HG03135 (cell line): ENCODE measurements at regions not wholly inside any gene's neighbourhood (a gene's known extent, or its start where the extent isn't known, plus 50 kb on each side); places are given as distances from the start of the nearest gene placed in this dataset.
A peak's percentile ranks its signal among the peaks of the same experiment; 100 is the strongest.

Experiments used
- ATAC-seq: cut with Tn5 transposase; IDR thresholded peaks from one replicate; pipeline ENCODE4 v1.9.1; 2021; ENCODE audit warnings: mild to moderate bottlenecking, moderate library complexity; ENCODE audit not compliant: unreplicated experiment

DNA sequence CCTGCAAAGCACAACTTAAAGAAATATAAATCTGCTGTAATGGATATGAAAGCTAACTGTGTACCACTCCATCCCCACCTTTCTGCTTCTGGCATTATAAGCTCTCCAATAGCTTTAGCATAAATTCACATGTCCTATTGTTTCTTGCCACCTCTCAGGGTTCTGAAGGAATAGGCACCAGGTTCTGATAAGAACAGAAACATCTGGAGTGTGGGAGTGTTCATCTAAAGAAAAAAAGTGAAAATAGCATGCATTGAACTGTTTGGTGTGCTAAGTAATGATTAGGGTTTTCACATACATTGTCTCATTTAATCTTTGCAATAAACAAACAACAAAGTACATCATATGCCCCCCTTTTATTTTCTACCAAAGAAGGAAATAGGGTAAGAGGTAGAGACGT, 72.3 kb downstream of the FAM76B start:
- ATAC-seq: no peak

DNA sequence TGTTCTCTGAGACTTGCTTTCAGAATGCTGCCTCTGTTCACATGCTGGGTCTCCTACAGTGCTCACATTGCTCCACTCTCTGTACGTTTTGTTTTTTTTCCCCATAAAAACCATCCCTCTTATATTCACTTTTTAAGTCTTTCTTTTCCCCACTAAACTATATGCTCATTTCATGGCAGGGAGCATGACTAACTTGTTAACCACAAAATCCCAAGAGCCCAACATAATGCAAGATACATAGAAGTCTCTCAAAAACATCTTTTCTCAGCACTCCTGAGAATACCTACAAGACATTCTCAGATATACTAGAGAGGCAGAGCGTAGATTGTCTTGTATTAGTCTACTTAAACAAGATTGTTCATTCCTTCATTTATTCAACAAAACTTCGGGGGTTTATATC, 73.3 kb downstream of the FAM76B start:
- ATAC-seq: no peak

DNA sequence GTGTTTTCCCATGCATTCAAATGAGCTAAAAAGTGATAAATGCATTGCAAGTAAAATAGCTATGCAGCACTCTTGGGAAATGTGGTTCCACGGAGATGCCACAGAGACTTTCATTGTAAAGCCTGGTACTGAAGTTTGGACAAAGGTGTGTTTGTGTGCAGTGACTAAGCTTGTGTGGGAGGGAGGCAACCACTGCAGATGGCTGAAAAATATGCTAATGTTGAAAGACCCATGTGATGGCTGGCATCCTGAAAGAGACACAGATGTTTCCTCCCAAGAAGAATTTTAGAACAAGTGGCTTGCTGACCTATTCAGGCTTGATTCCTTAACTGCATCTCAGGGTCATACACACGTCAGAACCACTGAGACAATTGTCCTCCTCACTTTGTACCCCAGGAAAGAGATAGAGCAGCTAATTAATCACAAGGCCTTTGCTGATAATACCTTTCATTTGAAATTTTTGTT, 73.8 kb downstream of the FAM76B start:
- peak; percentile 65 for ATAC-seq

DNA sequence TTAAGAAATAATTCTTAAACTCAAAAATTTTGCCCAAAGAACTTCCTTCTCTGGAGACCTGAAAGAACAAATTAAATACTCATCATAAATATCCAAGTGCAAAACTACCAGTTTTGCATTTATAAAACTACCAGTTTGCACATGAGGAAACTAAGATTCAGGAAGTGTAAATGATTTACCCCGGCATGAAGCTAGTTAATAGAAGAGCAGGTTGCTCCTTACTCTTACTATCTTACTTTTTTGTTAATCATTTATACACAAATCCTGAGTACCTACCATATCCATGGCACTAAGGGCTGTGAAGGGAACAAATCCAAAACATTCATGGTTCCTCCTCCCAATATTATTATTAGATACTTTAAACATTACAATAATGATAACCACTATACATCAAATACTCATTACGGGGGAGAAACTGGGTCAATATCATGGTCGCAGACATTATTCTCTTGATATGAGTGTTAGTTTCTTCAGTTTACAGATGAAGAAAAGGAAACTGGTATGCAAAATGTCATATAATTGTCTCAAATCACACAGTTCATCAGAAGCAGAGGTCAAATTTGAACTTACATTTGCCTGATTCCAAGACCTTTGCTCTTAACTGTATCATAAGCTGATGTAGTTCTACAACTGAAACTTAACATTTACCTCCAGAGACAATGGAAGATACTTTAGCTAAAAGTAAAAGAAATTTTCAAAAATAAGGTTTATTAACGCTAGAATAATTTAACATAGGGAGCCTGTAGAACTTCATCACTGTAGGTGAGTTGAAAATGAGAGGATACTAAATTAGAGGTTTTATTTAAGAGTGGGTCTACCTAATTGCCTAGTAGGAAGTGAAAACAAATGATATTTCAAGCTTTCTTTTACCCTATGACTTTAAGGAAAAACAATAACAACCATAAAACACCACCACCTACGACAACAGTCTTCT, 74.5 kb downstream of the FAM76B start:
- ATAC-seq: no peak

DNA sequence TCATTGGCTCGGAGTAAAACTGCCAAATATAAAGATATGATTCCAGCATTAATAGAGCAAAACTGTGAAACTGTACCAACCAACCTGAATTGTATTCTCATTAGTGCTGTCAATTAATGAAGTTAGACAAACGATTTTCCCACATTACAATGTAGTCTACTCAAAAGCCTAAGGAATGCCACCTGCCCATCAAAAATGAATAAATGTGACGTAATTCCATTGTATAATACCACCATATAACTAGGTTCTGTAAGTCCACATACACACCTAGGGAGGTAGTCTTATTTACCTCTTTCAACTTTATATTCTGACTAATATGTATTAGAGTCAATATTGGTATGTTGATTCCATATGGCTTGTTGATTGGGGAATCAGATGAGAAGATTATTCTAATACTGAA, 76.2 kb downstream of the FAM76B start:
- ATAC-seq: no peak

DNA sequence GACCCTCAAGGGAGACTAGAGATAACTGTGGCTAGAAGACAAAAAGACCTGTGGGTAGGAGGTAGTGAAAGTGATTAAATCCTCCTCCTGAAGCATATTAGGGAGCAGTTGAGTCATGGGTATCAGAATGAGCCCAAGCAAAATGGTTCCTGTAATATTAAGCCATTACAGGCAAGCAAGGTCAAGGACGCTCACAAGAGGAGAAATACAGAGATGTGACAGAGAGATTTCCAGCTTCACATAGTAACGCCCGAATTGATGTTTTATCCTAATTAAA, 77.7 kb downstream of the FAM76B start:
- peak; percentile 9 for ATAC-seq

DNA sequence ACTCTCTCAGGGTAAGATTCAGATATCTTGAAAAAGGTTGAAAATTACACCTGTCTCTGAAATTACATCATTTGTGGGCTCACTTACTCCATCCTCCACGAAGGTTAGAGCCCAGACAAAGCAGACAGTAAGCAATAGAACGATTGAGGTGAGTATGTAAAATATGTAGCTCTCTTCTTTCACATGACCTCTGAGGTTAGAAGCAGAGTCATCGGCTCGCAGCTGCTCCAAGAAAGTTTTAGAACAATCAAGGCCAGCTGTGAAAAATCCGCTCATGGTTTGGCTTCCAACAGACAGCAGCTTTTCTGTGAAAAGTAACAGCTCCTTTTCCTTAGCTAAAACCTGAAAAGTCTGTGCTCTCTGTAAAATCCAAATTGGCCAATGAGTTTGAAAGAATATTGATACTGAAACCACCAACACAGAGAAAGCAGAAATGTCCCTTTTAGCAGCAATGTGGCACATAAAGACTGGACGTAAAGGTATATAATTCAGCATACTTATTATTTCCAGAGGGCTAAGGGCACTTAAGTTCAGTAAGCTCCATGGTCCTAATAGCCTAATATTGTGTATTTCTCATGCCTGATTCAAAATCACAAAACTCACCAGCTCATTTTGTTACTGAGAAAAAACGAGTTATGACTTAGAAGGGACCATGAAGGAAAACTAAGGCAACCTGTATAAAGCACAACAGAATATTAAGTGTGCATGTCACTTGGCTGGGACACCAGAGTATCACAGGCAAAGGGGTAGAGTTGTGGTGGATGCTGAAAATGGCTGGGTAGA, 78.2 kb downstream of the FAM76B start:
- peak; percentile 48 for ATAC-seq

DNA sequence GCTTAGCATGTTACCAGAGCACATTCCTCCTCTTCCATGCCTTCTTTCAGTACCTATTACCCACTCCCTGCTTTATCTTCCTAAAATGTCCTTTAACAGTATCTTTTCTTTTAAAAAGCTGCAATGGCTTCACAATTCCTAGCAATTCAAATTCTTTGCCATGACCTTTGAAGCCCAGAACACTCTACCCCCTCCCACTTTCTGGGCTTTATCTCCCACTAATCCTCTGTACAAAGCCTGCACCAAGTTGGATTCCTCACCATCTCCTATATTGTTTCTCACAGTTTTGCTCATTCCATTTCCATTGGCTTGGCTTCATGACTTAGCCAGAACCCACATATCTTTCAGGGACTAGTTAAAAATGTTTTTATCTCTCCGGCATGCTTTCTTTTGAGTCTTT, 80.9 kb downstream of the FAM76B start:
- no peak for ATAC-seq

DNA sequence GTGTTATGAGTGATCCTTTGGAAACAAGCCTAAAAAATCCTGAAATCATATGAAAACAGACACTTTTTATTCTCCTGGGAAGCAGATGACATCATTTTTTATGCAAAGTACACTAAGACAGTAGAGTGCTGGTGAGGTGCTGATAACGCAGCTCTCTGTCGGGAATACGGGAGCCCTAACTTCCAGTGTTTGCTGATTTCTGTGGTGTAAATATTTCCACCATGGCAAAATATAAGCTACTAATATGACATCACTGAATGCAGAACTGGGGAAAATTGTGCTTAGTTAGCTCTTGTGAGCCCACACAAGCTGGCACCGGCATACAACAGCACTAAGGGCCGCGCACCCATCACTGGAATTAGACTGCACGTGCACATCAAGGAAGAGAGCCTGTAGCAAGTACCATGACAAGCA, 82.6 kb downstream of the FAM76B start:
- ATAC-seq: no peak

DNA sequence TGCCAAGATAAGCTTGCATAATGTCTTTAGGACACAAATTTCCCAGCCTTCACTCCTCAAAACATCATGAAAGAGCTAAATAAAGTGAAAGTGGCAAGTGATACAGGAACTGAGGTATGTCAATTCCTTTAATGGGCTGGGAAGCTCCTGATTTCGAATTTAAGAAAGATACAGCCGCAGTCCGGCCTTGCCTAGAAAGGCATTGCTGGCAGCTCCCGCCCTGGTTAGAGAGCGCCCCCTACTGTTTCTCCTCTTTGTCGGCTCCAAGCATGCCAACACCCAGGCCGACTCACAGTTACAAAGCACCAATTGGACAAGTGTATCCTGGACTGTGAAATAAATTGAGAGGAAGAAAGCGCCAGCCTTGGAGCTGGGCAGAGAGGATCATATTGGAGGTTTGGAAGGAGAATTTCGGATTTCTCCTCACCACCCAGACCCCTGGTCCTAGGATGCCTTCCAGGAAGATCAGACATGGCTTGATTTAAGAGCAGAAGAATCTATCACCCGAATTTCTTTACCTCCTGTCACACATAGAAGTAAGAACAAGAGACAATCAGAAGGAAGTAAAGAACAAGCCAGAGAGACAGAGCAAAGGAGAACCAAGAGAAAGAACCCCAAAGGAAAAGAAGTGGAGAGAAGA, 84.0 kb downstream of the FAM76B start:
- peak; percentile 83 for ATAC-seq

DNA sequence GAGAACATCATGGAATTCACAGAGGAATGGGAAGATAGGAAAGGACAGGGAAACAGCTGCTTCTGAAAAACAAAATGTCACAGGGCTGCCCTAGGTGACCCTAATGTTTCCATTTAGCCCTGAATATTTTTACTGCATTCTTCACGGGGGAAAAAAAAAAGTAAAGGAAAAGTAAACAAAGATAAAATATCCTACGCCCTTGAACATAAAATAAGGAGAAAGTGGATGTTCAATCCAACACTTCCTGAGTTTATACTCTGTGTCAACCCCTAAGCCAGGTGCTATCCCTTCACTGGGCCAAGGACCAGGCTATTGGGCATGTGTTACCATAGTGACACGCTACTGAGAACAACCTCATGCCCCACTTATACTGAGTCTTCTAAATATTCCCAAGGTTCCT, 84.7 kb downstream of the FAM76B start:
- ATAC-seq: no peak

DNA sequence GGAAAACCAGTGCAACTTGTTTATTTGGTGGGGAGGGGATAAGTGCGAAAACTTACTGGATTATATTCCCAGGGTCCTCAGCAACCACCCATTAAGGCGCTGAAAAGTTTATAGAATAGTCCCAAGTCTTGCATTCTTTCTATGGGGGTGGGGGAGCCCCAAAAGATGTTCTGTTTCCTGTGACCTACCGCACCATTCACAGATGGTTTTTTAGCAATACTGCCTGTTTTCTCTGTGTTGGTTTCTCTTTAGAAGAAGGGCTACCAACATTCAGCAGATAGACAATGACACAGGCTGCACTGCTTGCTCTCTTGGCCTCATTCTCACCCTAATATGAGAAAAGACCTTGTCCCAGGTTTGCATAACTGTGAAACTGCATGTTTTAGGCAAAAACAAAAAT, 86.5 kb downstream of the FAM76B start:
- no peak for ATAC-seq

DNA sequence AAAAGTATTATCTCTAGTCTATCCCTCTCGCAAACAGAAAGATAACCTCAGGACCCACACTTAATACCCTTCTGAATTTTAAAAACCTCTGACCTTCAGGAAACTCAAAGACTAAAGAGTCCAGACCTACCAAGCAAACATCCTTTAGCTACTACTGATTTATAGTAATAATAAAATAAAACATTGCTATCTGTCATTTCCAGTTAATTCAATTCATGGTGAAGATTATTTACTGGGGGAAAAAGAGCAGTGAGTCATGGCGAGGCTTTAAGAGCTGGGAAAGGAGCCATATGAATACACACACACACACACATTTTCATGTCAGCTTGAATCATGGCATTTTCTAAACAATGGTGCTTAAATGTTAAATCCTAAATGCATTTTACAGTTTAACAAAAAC, 87.1 kb downstream of the FAM76B start:
- no peak for ATAC-seq

DNA sequence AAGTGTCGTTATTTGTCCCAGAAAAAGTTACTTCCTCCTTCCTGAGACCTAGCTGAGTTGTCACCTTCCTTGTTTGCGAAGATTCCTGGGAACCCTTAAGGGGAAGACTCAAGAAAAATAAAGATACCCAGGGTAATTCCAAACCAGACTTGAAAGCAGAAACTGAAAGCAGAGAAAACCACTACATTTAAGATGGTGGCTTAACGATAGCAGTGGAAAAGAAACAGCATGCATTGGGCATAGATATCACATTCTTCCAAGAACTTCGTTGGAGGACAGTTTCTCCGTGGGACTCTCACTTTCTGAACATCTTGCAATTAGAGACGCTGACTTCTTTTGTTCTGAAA, 89.1 kb downstream of the FAM76B start:
- ATAC-seq: peak; percentile 43

DNA sequence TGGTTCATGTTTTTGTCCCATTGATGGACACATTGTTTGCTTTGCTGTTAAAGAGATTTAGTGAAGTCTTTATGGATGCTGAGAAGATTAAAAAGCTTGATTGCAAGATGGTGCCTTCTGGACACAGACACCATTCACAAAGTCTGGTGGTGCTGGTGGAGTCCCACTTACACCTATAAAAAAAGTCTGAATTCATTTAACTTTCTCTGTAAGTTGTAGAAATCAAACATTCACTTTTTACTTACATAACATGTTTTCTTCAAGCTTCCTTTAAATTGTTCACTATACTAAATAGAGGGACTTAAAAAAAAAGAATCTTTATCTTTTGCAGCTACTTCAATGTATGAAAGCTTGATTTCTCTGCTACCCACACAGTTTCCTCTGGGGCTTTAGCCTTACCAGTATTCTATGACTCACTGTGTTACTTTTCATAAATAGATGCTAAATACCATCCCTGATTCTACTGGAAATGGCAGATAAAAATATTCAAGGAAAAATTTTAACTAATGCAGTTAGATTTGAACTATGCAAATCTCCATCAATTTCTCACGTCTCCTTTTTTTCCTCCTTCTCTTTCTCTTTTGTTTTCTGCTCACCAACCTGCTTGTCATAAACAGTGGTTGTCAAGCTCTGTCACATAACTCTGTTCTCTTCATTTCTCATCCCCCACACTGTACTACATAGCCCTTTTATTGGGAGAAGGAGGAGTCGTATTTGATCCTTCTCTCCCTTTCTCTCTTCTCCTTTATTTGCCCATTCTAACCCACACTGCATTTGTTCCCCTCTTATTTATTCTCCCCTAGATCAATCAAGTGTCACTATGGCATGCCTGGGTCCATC, 89.7 kb downstream of the FAM76B start:
- peak; percentile 48 for ATAC-seq

DNA sequence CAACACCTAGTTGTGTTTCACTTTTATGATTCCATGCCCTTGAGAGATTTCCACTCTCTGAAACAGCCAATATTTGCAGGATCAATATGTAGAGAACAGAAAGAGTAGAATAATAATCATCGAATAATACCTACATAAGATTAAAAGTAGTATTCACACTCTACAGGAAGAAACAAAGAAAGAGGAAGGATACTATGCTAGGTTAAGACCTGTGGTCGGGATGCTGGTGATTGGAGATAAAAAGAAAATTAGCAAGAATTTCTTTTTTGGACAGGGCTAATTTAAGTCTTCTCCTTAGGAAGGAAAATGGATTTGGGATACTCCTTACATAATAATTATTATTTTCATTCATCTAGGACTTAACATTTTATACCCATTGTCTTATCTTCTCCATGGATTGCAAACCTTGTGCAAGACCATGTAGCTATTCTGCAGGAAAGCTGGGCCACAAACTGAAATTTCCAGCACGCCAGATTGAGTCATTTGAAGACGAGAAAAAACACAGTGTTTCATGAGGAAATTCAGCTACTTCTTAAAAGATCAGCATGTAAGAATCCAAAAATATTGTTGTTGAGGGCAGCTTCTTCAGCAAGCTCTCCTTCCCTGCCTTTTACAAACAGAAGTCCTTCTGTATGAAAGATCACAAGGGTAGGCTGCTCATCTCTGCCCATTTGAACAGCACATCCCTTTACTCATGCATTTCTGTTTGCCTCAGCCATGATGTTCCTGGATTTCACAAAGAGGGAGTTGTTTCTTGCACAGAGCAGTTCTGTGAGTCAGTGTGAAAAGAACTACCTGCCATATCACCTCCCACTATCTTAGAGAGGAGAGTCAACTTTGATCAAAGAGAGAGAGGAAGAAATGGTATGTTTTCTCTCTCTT, 90.7 kb downstream of the FAM76B start:
- ATAC-seq: no peak

DNA sequence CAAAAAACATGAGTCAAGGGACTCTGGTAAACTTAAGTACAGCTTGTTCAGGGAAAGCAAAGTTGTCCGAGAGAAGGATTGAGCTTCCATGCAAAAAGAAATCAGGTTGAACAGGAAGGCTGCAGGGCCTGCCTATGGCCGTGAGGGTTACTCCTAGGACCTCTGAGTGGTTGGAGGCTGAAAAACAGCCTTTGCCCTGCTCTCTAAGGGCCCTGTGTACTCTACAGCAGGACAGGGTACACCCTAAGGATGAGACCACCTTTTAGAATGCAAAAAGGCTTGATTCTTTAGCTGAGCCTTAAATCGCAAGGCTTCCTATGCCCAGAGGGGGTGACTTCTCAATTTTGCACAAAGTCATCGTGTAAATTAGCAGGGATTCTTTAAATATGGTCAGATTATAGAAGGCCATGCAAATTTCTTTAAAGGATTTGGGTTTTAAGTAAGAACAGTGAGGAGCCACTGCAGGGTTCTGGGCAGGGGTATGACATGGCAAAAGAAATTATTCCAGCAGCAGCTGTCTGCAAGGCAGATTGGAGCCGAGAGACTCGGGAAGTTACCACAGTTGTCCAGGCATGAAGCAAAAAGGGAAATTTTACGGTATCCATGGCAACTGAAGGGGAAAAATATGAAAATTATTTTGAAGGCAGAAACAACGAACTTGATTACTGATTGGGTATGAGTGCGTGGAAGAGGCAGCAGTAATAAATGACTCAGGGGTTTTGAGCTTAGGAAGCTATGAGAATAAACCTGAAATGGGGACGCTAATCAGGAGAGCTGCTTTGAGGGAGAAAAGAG, 91.8 kb downstream of the FAM76B start:
- ATAC-seq: no peak

DNA sequence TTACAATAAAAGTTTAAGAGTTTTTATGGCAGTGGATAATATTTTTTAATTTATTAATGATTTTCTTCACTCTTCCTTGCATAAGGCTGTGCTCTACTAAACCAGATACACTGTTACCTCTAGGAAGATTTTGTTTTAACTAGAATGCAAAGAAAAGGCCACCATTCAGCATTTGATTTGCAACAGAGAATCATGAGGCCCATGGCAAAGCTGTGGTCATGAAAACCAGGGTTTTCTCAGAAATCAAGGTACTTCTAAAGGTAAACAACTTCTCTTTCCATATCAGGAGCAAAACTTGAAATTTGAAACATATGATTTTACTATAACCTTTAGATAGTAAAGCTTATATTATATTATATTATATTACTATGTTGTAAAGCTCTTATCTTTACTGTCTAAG, 94.4 kb downstream of the FAM76B start:
- no peak for ATAC-seq

DNA sequence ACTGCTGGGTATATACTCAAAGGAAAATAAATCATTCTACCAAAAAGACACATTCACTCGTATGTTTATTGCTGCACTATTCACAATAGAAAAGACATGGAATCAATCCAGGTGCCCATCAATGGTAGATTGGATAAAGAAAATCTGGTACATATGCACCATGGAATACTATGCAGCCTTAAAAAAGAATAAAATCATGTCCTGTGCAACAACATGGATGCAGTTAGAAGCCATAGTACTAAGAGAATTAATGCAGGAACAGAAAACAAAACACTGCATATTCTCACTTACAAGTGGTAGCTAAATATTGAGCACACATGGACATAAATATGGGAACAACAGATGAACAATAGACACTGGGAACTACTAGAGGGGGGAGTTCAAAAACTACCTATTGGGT, 96.3 kb downstream of the FAM76B start:
- ATAC-seq: no peak
